Activated CD4-positive, alpha-beta T cell treated with anti-CD3 and anti-CD28 coated beads, Interleukin-2, amount 10 ng/mL, durations not matched to agents 7 days and 5 days (primary cell): ENCODE measurements at regions not wholly inside any gene's neighbourhood (a gene's known extent, or its start where the extent isn't known, plus 50 kb on each side); places are given as distances from the start of the nearest gene placed in this dataset.

Experiments
- CTCF ChIA-PET: fragments of 350-600 bp; sonication (Branson Sonifier 250); formaldehyde crosslinking; loops from one replicate; lab custom pipeline; 2021; ENCODE audit warnings: antibody characterized with exemption; lab: Charles Lee
- POLR2A ChIA-PET: fragments of 350-600 bp; sonication (Branson Sonifier 250); formaldehyde crosslinking; loops from one replicate; lab custom pipeline; 2021; ENCODE audit warnings: antibody characterized with exemption; lab: Charles Lee
- DNase-seq: peaks from one replicate; pipeline ENCODE4 v3.0.0-alpha.2; 2020
- H3K27ac Mint-ChIP-seq: one replicate; pipeline ENCODE4 v1.8.0; 2021; ENCODE audit warnings: mild to moderate bottlenecking, moderate library complexity, mixed read lengths
- H3K27me3 Mint-ChIP-seq: one replicate; pipeline ENCODE4 v1.8.0; 2021; ENCODE audit warnings: mixed read lengths
- H3K36me3 Mint-ChIP-seq: one replicate; pipeline ENCODE4 v1.8.0; 2021; ENCODE audit warnings: low read depth, mixed read lengths
- H3K4me1 Mint-ChIP-seq: one replicate; pipeline ENCODE4 v1.8.0; 2021; ENCODE audit warnings: mixed read lengths
- H3K4me3 Mint-ChIP-seq: one replicate; pipeline ENCODE4 v1.8.0; 2021; ENCODE audit warnings: mild to moderate bottlenecking, moderate library complexity, mixed read lengths
- H3K9me3 Mint-ChIP-seq: one replicate; pipeline ENCODE4 v1.8.0; 2021; ENCODE audit warnings: mixed read lengths

- no peak for DNase-seq
Measured at GRCh38 chr12:84604551-84604950, 308.0 kb downstream of the SLC6A15 start.

GRCh38 chr12:84603484-84604248, 308.9 kb downstream of the SLC6A15 start:
- no peak overlapping the region for H3K4me3 Mint-ChIP-seq
- no peak overlapping the region for H3K27ac Mint-ChIP-seq
- H3K4me1 Mint-ChIP-seq, result no peaks in the 10 kb centered on the region
- DNase-seq, result no peak
- ChIA-PET POLR2A (no interaction called here), CTCF (no interaction called here)
- H3K36me3 Mint-ChIP-seq, result no peaks in the 10 kb centered on the region
- no peaks in the 10 kb centered on the region for H3K9me3 Mint-ChIP-seq
- no peaks in the 10 kb centered on the region for H3K27me3 Mint-ChIP-seq

More at GRCh38 chr12:84604551-84604950, 308.0 kb downstream of the SLC6A15 start:
- ChIA-PET POLR2A (no interaction called here), CTCF (interaction anchor here (0.7 kb wide), 1 partner anchor 1130 kb away, joined by 3 read pairs; no protein-coding TSS in a partner anchor)
- Mint-ChIP-seq H3K9me3 (no peaks in the 10 kb centered on the region), H3K27me3 (no peaks in the 10 kb centered on the region), H3K4me1 (no peaks in the 10 kb centered on the region), H3K36me3 (no peaks in the 10 kb centered on the region), H3K4me3 (no peak overlapping the region), H3K27ac (no peak overlapping the region)

GRCh38 chr12:84601483-84601882, 311.1 kb downstream of the SLC6A15 start:
- DNase-seq, result no peak
- Mint-ChIP-seq H3K9me3 (no peaks in the 10 kb centered on the region), H3K4me1 (no peaks in the 10 kb centered on the region), H3K4me3 (no peak overlapping the region), H3K27ac (no peak overlapping the region), H3K36me3 (no peaks in the 10 kb centered on the region), H3K27me3 (no peaks in the 10 kb centered on the region)
- CTCF ChIA-PET, result no interaction called here
- POLR2A ChIA-PET, result no interaction called here

GRCh38 chr12:84599539-84599938, 313.1 kb downstream of the SLC6A15 start:
- no peak overlapping the region for H3K4me3 Mint-ChIP-seq
- POLR2A ChIA-PET, result no interaction called here

GRCh38 chr12:84596266-84596665, 316.3 kb downstream of the SLC6A15 start:
- H3K27me3 Mint-ChIP-seq, result no peaks in the 10 kb centered on the region
- H3K27ac Mint-ChIP-seq, result no peak overlapping the region
- no peaks in the 10 kb centered on the region for H3K4me1 Mint-ChIP-seq
- CTCF ChIA-PET, result interaction anchor here (0.6 kb wide), 1 partner anchor 379 kb away, joined by 3 read pairs; no protein-coding TSS in a partner anchor
- H3K4me3 Mint-ChIP-seq, result no peak overlapping the region
- POLR2A ChIA-PET, result no interaction called here
- DNase-seq, result no peak
- H3K36me3 Mint-ChIP-seq, result no peaks in the 10 kb centered on the region
- H3K9me3 Mint-ChIP-seq, result no peaks in the 10 kb centered on the region

More at GRCh38 chr12:84599539-84599938, 313.1 kb downstream of the SLC6A15 start:
- no peaks in the 10 kb centered on the region for H3K27me3 Mint-ChIP-seq
- H3K9me3 Mint-ChIP-seq, result no peaks in the 10 kb centered on the region
- H3K36me3 Mint-ChIP-seq, result no peaks in the 10 kb centered on the region
- CTCF ChIA-PET, result interaction anchor here (0.5 kb wide), 1 partner anchor 601 kb away, joined by 3 read pairs; no protein-coding TSS in a partner anchor
- H3K27ac Mint-ChIP-seq, result no peak overlapping the region
- no peaks in the 10 kb centered on the region for H3K4me1 Mint-ChIP-seq
- DNase-seq, result no peak

GRCh38 chr12:84594157-84594556, 318.4 kb downstream of the SLC6A15 start:
- no peaks in the 10 kb centered on the region for H3K36me3 Mint-ChIP-seq
- H3K4me1 Mint-ChIP-seq, result no peaks in the 10 kb centered on the region
- DNase-seq, result no peak
- H3K4me3 Mint-ChIP-seq, result no peak overlapping the region
- ChIA-PET CTCF (no interaction called here), POLR2A (no interaction called here)
- H3K27ac Mint-ChIP-seq, result no peak overlapping the region
- peaks cover under 1% of the 10 kb centered on the region for H3K9me3 Mint-ChIP-seq
- no peaks in the 10 kb centered on the region for H3K27me3 Mint-ChIP-seq

GRCh38 chr12:84585776-84586395, 326.7 kb downstream of the SLC6A15 start:
- Mint-ChIP-seq H3K27me3 (no peaks in the 10 kb centered on the region), H3K9me3 (peaks cover 5% of the 10 kb centered on the region), H3K4me3 (no peak overlapping the region), H3K4me1 (no peaks in the 10 kb centered on the region), H3K27ac (no peak overlapping the region), H3K36me3 (no peaks in the 10 kb centered on the region)
- DNase-seq, result no peak
- CTCF ChIA-PET, result no interaction called here
- POLR2A ChIA-PET, result no interaction called here

GRCh38 chr12:84572196-84572595, 340.4 kb downstream of the SLC6A15 start:
- Mint-ChIP-seq H3K4me1 (no peaks in the 10 kb centered on the region), H3K27me3 (no peaks in the 10 kb centered on the region), H3K9me3 (peaks cover 15% of the 10 kb centered on the region), H3K4me3 (no peak overlapping the region), H3K36me3 (no peaks in the 10 kb centered on the region), H3K27ac (no peak overlapping the region)
- POLR2A ChIA-PET, result no interaction called here
- CTCF ChIA-PET, result no interaction called here
- no peak for DNase-seq

GRCh38 chr12:84562331-84562730, 350.3 kb downstream of the SLC6A15 start:
- H3K4me1 Mint-ChIP-seq, result no peaks in the 10 kb centered on the region
- CTCF ChIA-PET, result no interaction called here
- no peaks in the 10 kb centered on the region for H3K27me3 Mint-ChIP-seq
- no peak for DNase-seq
- H3K27ac Mint-ChIP-seq, result no peak overlapping the region
- POLR2A ChIA-PET, result no interaction called here
- H3K9me3 Mint-ChIP-seq, result peaks cover 5% of the 10 kb centered on the region
- no peak overlapping the region for H3K4me3 Mint-ChIP-seq
- no peaks in the 10 kb centered on the region for H3K36me3 Mint-ChIP-seq

GRCh38 chr12:84561351-84561750, 351.2 kb downstream of the SLC6A15 start:
- POLR2A ChIA-PET, result no interaction called here
- CTCF ChIA-PET, result no interaction called here
- no peak overlapping the region for H3K27ac Mint-ChIP-seq
- no peak overlapping the region for H3K4me3 Mint-ChIP-seq
- H3K36me3 Mint-ChIP-seq, result no peaks in the 10 kb centered on the region
- no peak for DNase-seq
- no peaks in the 10 kb centered on the region for H3K9me3 Mint-ChIP-seq
- no peaks in the 10 kb centered on the region for H3K4me1 Mint-ChIP-seq
- H3K27me3 Mint-ChIP-seq, result no peaks in the 10 kb centered on the region

GRCh38 chr12:84554199-84554723, 358.3 kb downstream of the SLC6A15 start:
- Mint-ChIP-seq H3K4me1 (no peaks in the 10 kb centered on the region), H3K4me3 (no peak overlapping the region), H3K27me3 (no peaks in the 10 kb centered on the region), H3K27ac (no peak overlapping the region), H3K36me3 (no peaks in the 10 kb centered on the region), H3K9me3 (no peaks in the 10 kb centered on the region)
- ChIA-PET CTCF (no interaction called here), POLR2A (no interaction called here)
- DNase-seq, result no peak

- POLR2A ChIA-PET, result interaction anchor here (0.7 kb wide), 1 partner anchor 226 kb away, joined by 3 read pairs; no protein-coding TSS in a partner anchor
Measured at GRCh38 chr12:84553331-84554117, 359.1 kb downstream of the SLC6A15 start.

GRCh38 chr12:84551373-84551772, 361.2 kb downstream of the SLC6A15 start:
- H3K9me3 Mint-ChIP-seq, result no peaks in the 10 kb centered on the region
- H3K27ac Mint-ChIP-seq, result no peak overlapping the region
- ChIA-PET CTCF (no interaction called here), POLR2A (no interaction called here)
- no peak overlapping the region for H3K4me3 Mint-ChIP-seq
- no peaks in the 10 kb centered on the region for H3K36me3 Mint-ChIP-seq
- DNase-seq, result no peak
- no peaks in the 10 kb centered on the region for H3K4me1 Mint-ChIP-seq
- no peaks in the 10 kb centered on the region for H3K27me3 Mint-ChIP-seq

More at GRCh38 chr12:84553331-84554117, 359.1 kb downstream of the SLC6A15 start:
- H3K27me3 Mint-ChIP-seq, result no peaks in the 10 kb centered on the region
- H3K9me3 Mint-ChIP-seq, result no peaks in the 10 kb centered on the region
- H3K4me3 Mint-ChIP-seq, result no peak overlapping the region
- no peaks in the 10 kb centered on the region for H3K4me1 Mint-ChIP-seq
- no peak for DNase-seq
- CTCF ChIA-PET, result no interaction called here
- no peak overlapping the region for H3K27ac Mint-ChIP-seq
- no peaks in the 10 kb centered on the region for H3K36me3 Mint-ChIP-seq
